ENCODE measurements at regions not wholly inside any gene's neighbourhood (a gene's known extent, or its start where the extent isn't known, plus 50 kb on each side); places are given as distances from the start of the nearest gene placed in this dataset.
A peak's percentile ranks its signal among the peaks of the same experiment; 100 is the strongest.
"Not testable (repeated sequence)": the region's sequence is repeated elsewhere in the genome, so short reads cannot be mapped to it uniquely, and the experiment has no call there.

- DNase-seq (ENCODE audit: low spot score): no peak
These were observed 98.2 kb downstream of the AHR start for GRCh38 chr7:17396692-17397091.

GRCh38 chr7:17401791-17402627, 103.6 kb downstream of the AHR start:
- peak; percentile 74 for DNase-seq (ENCODE audit: low spot score)

- peak; percentile 64 for DNase-seq (ENCODE audit: low spot score)
These were observed 104.3 kb downstream of the AHR start for GRCh38 chr7:17402628-17403278.

- DNase-seq (ENCODE audit: low spot score): no peak
These were observed 105.6 kb downstream of the AHR start for GRCh38 chr7:17404006-17404405.

GRCh38 chr7:17405786-17406185, 107.3 kb downstream of the AHR start:
- DNase-seq (ENCODE audit: low spot score): no peak

- DNase-seq (ENCODE audit: low spot score): no peak
These were observed 108.3 kb downstream of the AHR start for GRCh38 chr7:17406738-17407137.

GRCh38 chr7:17407229-17407628, 108.8 kb downstream of the AHR start:
- DNase-seq (ENCODE audit: low spot score): no peak

- DNase-seq (ENCODE audit: low spot score): no peak
These were observed 109.9 kb downstream of the AHR start for GRCh38 chr7:17408245-17408903.

- no peak for DNase-seq (ENCODE audit: low spot score)
These were observed 110.4 kb downstream of the AHR start for GRCh38 chr7:17408904-17409290.

- DNase-seq (ENCODE audit: low spot score): no peak
These were observed 113.5 kb downstream of the AHR start for GRCh38 chr7:17411922-17412321.

GRCh38 chr7:17412883-17413282, 114.4 kb downstream of the AHR start:
- DNase-seq (ENCODE audit: low spot score): no peak

- no peak for DNase-seq (ENCODE audit: low spot score)
These were observed 117.5 kb downstream of the AHR start for GRCh38 chr7:17415955-17416354.

GRCh38 chr7:17420308-17421015, 122.0 kb downstream of the AHR start:
- not testable (repeated sequence) for DNase-seq (ENCODE audit: low spot score)

- DNase-seq (ENCODE audit: low spot score): no peak
These were observed 123.5 kb downstream of the AHR start for GRCh38 chr7:17421941-17422340.

GRCh38 chr7:17422966-17423365, 124.5 kb downstream of the AHR start:
- no peak for DNase-seq (ENCODE audit: low spot score)

GRCh38 chr7:17427924-17428323, 129.5 kb downstream of the AHR start:
- no peak for DNase-seq (ENCODE audit: low spot score)

GRCh38 chr7:17429579-17429978, 131.1 kb downstream of the AHR start:
- DNase-seq (ENCODE audit: low spot score): no peak

GRCh38 chr7:17432793-17433192, 134.3 kb downstream of the AHR start:
- DNase-seq (ENCODE audit: low spot score): no peak

GRCh38 chr7:17434191-17434590, 135.7 kb downstream of the AHR start:
- no peak for DNase-seq (ENCODE audit: low spot score)

- DNase-seq (ENCODE audit: low spot score): no peak
These were observed 136.6 kb downstream of the AHR start for GRCh38 chr7:17434841-17435692.

GRCh38 chr7:17436126-17436525, 137.7 kb downstream of the AHR start:
- no peak for DNase-seq (ENCODE audit: low spot score)

- DNase-seq (ENCODE audit: low spot score): no peak
These were observed 139.1 kb downstream of the AHR start for GRCh38 chr7:17437586-17437985.
